ENCODE measurements at regions not wholly inside any gene's neighbourhood (a gene's known extent, or its start where the extent isn't known, plus 50 kb on each side); places are given as distances from the start of the nearest gene placed in this dataset.

GRCh38 chr10:43964486-43964885 lies 315.8 kb upstream of the ZNF32 start:
- DNase-seq (no peak), ATAC-seq (no peak)
- POLR2A ChIA-PET: no interaction called here
- Mint-ChIP-seq H3K27ac (no peak overlapping the region), H3K36me3 (ENCODE audit: low read depth) (no peaks in the 10 kb centered on the region), H3K27me3 (peaks cover 13% of the 10 kb centered on the region), H3K9me3 (ENCODE audit: low read depth) (no peaks in the 10 kb centered on the region), H3K4me3 (no peak overlapping the region), H3K4me1 (peaks cover 6% of the 10 kb centered on the region)
- intact Hi-C loops (cut with DNase I, micrococcal nuclease): no loop called here
- CTCF ChIA-PET: interaction anchor here (1.5 kb wide), 1 partner anchor 10 kb away, joined by 3 read pairs; no protein-coding TSS in a partner anchor

DNA sequence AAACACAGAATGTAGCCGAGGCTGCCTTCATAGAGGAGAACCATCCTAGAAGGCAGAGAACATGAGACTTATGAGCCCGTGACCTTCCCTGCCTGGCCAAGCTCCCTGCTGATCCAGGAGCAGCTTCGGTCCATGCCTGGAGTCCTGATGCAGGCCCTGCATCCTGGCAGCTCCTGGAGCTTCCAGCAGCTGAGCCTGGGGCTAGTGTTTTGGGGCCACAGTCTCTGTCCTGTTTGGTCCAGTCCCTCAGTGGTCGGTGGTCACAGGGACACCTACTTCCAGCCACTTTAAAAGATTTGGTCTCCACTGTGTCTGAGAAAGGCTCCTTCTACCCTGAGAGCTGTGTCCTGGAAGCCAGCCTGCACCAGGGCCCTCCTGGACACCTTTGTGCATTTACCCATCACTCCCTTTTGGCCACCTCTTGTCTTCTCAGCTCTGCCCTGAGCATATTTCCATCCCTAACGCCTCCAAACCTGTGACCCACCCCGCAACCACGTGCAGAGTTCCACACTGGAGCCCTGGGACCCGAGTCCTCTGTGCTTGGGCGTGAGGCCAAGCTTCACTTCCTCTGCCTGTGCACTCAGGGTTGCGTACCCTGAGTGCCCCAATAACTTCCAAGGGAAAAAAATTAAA lies 315.2 kb upstream of the ZNF32 start:
- Mint-ChIP-seq H3K27me3 (peaks cover 11% of the 10 kb centered on the region), H3K4me1 (peaks cover 6% of the 10 kb centered on the region), H3K36me3 (ENCODE audit: low read depth) (no peaks in the 10 kb centered on the region), H3K9me3 (ENCODE audit: low read depth) (no peaks in the 10 kb centered on the region), H3K4me3 (no peak overlapping the region), H3K27ac (no peak overlapping the region)
- ChIA-PET POLR2A (no interaction called here), CTCF (interaction anchor here (1.5 kb wide), 1 partner anchor 10 kb away, joined by 3 read pairs; no protein-coding TSS in a partner anchor)
- intact Hi-C loops (cut with DNase I, micrococcal nuclease): no loop called here
- DNase-seq (no peak), ATAC-seq (no peak)

DNA sequence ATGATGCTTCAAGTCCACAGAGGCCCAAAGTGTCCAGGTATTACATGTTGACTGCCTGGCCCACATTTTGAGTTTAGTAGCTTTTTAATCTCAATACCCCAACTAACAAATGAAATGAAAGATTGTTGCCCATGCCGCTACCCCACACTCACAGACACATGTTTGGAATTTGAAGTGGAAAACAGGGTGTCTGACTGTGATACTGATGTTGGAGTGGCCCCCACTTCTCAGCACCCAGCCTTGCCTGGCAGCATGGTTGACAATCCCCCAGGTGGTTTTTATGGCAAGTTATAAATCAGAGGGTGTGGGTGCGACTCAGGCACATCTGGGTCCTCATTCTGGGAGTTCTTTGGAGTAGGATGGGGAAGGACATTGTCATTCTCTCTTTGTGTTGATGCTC lies 314.7 kb upstream of the ZNF32 start:
- peaks cover 6% of the 10 kb centered on the region for H3K4me1 Mint-ChIP-seq
- H3K27me3 Mint-ChIP-seq: peaks cover 11% of the 10 kb centered on the region
- ChIA-PET POLR2A (no interaction called here), CTCF (no interaction called here)
- no peak overlapping the region for H3K4me3 Mint-ChIP-seq
- ATAC-seq (no peak), DNase-seq (no peak)
- intact Hi-C loops (cut with DNase I, micrococcal nuclease): no loop called here
- H3K9me3 Mint-ChIP-seq (ENCODE audit: low read depth): no peaks in the 10 kb centered on the region
- no peaks in the 10 kb centered on the region for H3K36me3 Mint-ChIP-seq (ENCODE audit: low read depth)
- H3K27ac Mint-ChIP-seq: no peak overlapping the region

DNA sequence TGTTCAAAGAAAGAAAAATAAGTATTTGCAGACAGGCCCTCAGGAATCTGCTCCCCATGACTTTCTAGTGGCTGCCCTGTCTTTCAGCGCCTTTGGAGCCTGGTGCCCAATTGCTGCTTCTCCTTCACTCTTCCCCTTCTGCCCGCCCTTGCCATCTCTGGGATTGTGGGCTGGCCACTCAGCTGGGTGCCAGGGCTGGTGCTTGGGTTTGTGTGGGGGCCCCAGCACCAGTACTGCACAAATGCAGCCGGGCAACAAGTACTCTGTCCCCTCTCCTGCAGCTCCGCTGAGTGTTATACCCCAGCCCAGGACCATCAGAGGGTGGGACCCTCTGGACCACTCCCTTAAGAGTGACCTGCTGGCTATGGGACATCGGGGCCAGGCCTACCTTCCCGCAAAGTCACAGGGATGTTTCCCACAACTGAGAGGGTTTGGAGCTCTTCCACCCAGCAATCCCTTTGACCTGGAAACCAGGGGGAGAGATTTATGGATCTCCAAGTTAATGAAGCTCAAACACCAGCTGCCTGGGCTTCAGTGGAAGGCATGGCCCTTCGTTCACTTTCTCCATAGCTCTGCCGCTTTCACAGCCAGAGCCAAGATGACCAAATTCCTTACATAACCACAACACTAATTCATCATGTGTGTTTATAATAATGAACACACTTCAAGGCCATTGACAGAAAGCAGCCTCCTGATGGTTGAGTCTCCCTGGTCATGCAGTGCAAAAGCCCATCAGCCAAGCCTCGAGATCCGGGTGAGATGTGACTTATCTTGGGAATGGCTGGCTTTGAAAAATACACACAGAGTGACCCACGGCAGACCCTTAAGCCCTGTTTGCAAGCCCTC lies 313.9 kb upstream of the ZNF32 start:
- ATAC-seq (no peak), DNase-seq (no peak)
- Mint-ChIP-seq H3K36me3 (ENCODE audit: low read depth) (no peaks in the 10 kb centered on the region), H3K4me3 (no peak overlapping the region), H3K27ac (no peak overlapping the region), H3K27me3 (peaks cover 11% of the 10 kb centered on the region), H3K9me3 (ENCODE audit: low read depth) (no peaks in the 10 kb centered on the region), H3K4me1 (peaks cover 6% of the 10 kb centered on the region)
- CTCF ChIA-PET: no interaction called here
- POLR2A ChIA-PET: no interaction called here
- intact Hi-C loops (cut with DNase I, micrococcal nuclease): no loop called here

DNA sequence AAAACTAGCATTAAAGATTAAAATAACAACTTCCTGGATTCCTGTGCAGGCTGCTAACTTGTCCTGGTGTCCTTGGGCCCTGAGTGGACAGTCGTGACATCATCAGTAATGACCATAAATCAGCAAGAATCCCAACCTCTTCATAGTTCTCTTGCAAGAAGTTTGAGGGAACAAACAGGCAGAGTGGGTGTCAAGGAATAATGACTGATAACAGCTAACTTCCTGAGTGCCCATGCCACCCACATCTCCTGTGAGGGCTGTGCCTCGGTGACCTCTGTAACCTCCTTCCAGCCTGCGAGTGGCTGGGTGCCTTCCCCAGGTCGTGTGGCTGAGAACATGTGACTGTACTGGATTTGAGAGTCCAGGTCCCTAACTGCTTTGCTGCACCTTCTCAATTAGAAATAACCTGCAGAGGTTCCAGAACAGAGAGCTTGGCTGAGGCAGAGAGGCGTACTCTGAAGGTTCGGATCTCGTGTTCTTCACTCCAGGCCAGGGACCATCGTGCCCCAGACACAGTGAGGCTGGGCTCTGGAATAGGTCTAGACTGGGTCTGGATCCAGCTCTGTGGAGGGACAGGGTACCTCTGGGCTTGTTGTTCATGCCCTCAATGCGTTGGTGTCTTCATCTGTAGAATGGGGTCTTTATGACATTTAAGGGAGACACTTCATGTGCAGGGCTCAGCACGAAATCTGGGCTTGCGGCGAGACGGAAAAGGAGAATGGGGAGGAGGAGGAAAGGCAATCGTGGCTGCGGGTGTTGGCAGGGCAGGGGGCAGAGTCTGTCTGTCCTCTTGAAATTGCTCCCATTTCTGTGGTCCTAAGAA lies 313.1 kb upstream of the ZNF32 start:
- H3K4me1 Mint-ChIP-seq: peaks cover 6% of the 10 kb centered on the region
- H3K9me3 Mint-ChIP-seq (ENCODE audit: low read depth): no peaks in the 10 kb centered on the region
- intact Hi-C loops (cut with DNase I, micrococcal nuclease): no loop called here
- H3K27ac Mint-ChIP-seq: no peak overlapping the region
- ChIA-PET CTCF (no interaction called here), POLR2A (no interaction called here)
- no peaks in the 10 kb centered on the region for H3K36me3 Mint-ChIP-seq (ENCODE audit: low read depth)
- DNase-seq: no peak
- peaks cover 11% of the 10 kb centered on the region for H3K27me3 Mint-ChIP-seq
- no peak overlapping the region for H3K4me3 Mint-ChIP-seq
- ATAC-seq: no peak

- intact Hi-C loops (cut with DNase I, micrococcal nuclease): no loop called here
- ChIA-PET POLR2A (no interaction called here), CTCF (interaction anchor here (0.5 kb wide), 1 partner anchor 41 kb away, joined by 4 read pairs; no protein-coding TSS in a partner anchor)
- Mint-ChIP-seq H3K36me3 (ENCODE audit: low read depth) (no peaks in the 10 kb centered on the region), H3K9me3 (ENCODE audit: low read depth) (no peaks in the 10 kb centered on the region), H3K27me3 (peaks cover 11% of the 10 kb centered on the region), H3K4me1 (peaks cover 6% of the 10 kb centered on the region), H3K4me3 (no peak overlapping the region), H3K27ac (no peak overlapping the region)
- ATAC-seq: no peak
- no peak for DNase-seq
These were observed 312.3 kb upstream of the ZNF32 start for GRCh38 chr10:43960981-43961380.

DNA sequence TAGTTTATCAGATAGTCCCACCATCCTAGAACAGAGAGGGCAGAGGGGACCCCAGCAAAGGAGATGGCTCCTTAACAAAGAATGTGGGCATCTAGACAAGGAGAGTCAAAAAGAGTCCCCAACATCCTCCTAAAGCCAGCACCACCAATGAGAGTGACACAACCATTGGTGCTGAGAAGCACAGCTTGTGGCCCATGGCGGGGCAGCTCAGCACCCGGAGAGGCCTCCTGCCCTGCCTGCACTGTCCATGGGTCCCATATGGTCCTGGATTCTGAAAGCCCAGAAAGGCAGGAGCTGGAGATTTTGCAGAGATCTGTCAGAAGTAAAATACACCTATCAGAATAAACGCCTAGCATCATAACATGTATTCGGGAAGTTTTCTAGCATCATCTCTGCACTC lies 311.8 kb upstream of the ZNF32 start:
- Mint-ChIP-seq H3K27me3 (peaks cover 11% of the 10 kb centered on the region), H3K36me3 (ENCODE audit: low read depth) (no peaks in the 10 kb centered on the region), H3K4me3 (no peak overlapping the region), H3K9me3 (ENCODE audit: low read depth) (no peaks in the 10 kb centered on the region), H3K27ac (no peak overlapping the region), H3K4me1 (peaks cover 6% of the 10 kb centered on the region)
- DNase-seq (no peak), ATAC-seq (no peak)
- POLR2A ChIA-PET: no interaction called here
- intact Hi-C loops (cut with DNase I, micrococcal nuclease): no loop called here
- CTCF ChIA-PET: interaction anchor here (0.5 kb wide), 1 partner anchor 42 kb away, joined by 4 read pairs; no protein-coding TSS in a partner anchor

DNA sequence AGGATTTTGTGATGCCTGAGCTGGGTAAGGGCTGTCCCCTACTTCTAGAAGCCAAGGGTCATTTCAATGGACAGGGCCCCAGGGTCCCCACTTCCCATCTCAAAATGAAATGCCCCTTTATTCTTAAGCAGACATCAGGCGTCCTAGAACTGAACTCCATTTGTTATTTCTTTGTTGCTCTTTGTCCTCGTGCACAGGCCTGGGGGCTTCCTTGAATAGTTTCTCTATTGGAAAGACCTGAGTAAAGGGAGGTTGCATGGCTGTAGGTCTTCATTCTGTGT lies 311.4 kb upstream of the ZNF32 start:
- ChIA-PET CTCF (no interaction called here), POLR2A (no interaction called here)
- no peaks in the 10 kb centered on the region for H3K36me3 Mint-ChIP-seq (ENCODE audit: low read depth)
- intact Hi-C loops (cut with DNase I, micrococcal nuclease): no loop called here
- H3K27ac Mint-ChIP-seq: no peak overlapping the region
- H3K4me1 Mint-ChIP-seq: peaks cover 3% of the 10 kb centered on the region
- ATAC-seq: no peak
- H3K4me3 Mint-ChIP-seq: no peak overlapping the region
- H3K27me3 Mint-ChIP-seq: peaks cover 8% of the 10 kb centered on the region
- DNase-seq: no peak
- H3K9me3 Mint-ChIP-seq (ENCODE audit: low read depth): no peaks in the 10 kb centered on the region

- ChIA-PET CTCF (no interaction called here), POLR2A (no interaction called here)
- H3K4me3 Mint-ChIP-seq: no peak overlapping the region
- ATAC-seq (no peak), DNase-seq (no peak)
- H3K27me3 Mint-ChIP-seq: peaks cover 6% of the 10 kb centered on the region
- H3K36me3 Mint-ChIP-seq (ENCODE audit: low read depth): no peaks in the 10 kb centered on the region
- no peaks in the 10 kb centered on the region for H3K4me1 Mint-ChIP-seq
- no peak overlapping the region for H3K27ac Mint-ChIP-seq
- intact Hi-C loops (cut with DNase I, micrococcal nuclease): no loop called here
- H3K9me3 Mint-ChIP-seq (ENCODE audit: low read depth): no peaks in the 10 kb centered on the region
These were observed 310.9 kb upstream of the ZNF32 start for GRCh38 chr10:43959364-43960134.

- intact Hi-C loops (cut with DNase I, micrococcal nuclease): no loop called here
- POLR2A ChIA-PET: no interaction called here
- H3K4me1 Mint-ChIP-seq: no peaks in the 10 kb centered on the region
These were observed 310.3 kb upstream of the ZNF32 start for GRCh38 chr10:43958964-43959363.

DNA sequence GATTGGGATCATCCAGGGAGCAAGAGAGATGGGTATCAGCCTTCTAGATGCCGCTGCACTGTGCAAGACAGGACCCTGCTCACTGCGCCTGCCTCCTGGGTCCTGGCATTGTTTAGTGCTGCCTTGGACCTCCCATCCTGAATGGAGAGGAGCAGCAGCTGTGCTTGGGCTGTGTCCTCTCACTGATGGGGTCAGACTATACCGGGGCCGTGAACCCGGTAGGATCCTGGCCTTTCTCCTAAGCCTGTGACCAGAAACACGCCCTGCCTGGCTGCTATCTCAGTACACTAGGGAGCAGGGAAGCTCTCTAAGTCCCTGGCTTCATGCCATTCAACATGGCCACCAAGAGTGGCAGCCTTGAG lies 309.4 kb upstream of the ZNF32 start:
- ChIA-PET CTCF (no interaction called here), POLR2A (no interaction called here)
- intact Hi-C loops (cut with DNase I, micrococcal nuclease): no loop called here
- ATAC-seq (no peak), DNase-seq (no peak)
- peaks cover 7% of the 10 kb centered on the region for H3K27me3 Mint-ChIP-seq
- H3K4me3 Mint-ChIP-seq: no peak overlapping the region
- no peak overlapping the region for H3K27ac Mint-ChIP-seq
- no peaks in the 10 kb centered on the region for H3K9me3 Mint-ChIP-seq (ENCODE audit: low read depth)
- H3K4me1 Mint-ChIP-seq: no peaks in the 10 kb centered on the region
- H3K36me3 Mint-ChIP-seq (ENCODE audit: low read depth): no peaks in the 10 kb centered on the region

More at GRCh38 chr10:43958964-43959363, 310.3 kb upstream of the ZNF32 start:
- DNase-seq: no peak
- Mint-ChIP-seq H3K36me3 (ENCODE audit: low read depth) (no peaks in the 10 kb centered on the region), H3K27me3 (peaks cover 4% of the 10 kb centered on the region), H3K9me3 (ENCODE audit: low read depth) (no peaks in the 10 kb centered on the region), H3K4me3 (no peak overlapping the region), H3K27ac (no peak overlapping the region)
- CTCF ChIA-PET: no interaction called here
- ATAC-seq: no peak

All from activated CD4-positive, alpha-beta T cell treated with anti-CD3 and anti-CD28 coated beads for 36 hours (primary cell).